ENCODE measurements at regions not wholly inside any gene's neighbourhood (a gene's known extent, or its start where the extent isn't known, plus 50 kb on each side); places are given as distances from the start of the nearest gene placed in this dataset.

DNA sequence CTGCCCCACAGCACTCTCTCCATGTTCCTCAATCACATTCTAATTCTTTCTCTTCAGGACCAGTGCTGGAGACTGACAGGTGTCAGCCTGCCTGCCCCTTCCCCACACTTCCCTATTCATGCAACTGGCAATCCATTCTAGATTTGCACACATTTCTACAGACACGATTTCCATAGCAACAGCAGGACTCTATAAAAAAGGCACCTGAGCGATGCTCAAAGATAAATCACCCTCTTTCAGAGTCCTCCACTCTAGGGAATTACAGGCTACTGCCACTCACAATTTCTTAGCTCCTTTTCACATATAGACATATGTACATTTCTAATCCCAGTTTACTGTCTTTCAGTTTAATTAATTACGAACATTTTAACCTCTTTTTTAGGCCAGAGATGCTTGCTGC, 118.1 kb upstream of the ANKRD1 start:
- H3K27ac ChIP-seq, result no peak overlapping the region
- H3K36me3 ChIP-seq, result no peaks in the 10 kb centered on the region
- H3K4me1 ChIP-seq, result peaks cover 0 to 12% (median 3%) of the 10 kb centered on the region in 3 donors
- H3K4me3 ChIP-seq, result no peak overlapping the region
- H3K9me3 ChIP-seq, result no peaks in the 10 kb centered on the region
- TF ChIP-seq, protein P1, sequence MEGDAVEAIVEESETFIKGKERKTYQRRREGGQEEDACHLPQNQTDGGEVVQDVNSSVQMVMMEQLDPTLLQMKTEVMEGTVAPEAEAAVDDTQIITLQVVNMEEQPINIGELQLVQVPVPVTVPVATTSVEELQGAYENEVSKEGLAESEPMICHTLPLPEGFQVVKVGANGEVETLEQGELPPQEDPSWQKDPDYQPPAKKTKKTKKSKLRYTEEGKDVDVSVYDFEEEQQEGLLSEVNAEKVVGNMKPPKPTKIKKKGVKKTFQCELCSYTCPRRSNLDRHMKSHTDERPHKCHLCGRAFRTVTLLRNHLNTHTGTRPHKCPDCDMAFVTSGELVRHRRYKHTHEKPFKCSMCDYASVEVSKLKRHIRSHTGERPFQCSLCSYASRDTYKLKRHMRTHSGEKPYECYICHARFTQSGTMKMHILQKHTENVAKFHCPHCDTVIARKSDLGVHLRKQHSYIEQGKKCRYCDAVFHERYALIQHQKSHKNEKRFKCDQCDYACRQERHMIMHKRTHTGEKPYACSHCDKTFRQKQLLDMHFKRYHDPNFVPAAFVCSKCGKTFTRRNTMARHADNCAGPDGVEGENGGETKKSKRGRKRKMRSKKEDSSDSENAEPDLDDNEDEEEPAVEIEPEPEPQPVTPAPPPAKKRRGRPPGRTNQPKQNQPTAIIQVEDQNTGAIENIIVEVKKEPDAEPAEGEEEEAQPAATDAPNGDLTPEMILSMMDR (IDR thresholded peaks at IDR 0.05), result no peak
- TF ChIP-seq POLR2AphosphoS5 (IDR thresholded peaks at IDR 0.05), result no peak
- TF ChIP-seq EP300 (IDR thresholded peaks at IDR 0.05), result no peak
- no peak for TF ChIP-seq POLR2A (IDR thresholded peaks at IDR 0.05)
- no peak for ATAC-seq
- H3K27me3 ChIP-seq, result no peaks in the 10 kb centered on the region
- WGBS, 2 donors (ENCODE audit: low coverage in 1 of 2), result 64 to 68% methylated on average over 2 to 3 of the region's 3 CpGs

GRCh38 chr10:91040343-91040742, 119.5 kb upstream of the ANKRD1 start:
- no peaks in the 10 kb centered on the region for H3K9me3 ChIP-seq
- 84 to 100% methylated on average over 2 of the region's 2 CpGs for WGBS, 2 donors (ENCODE audit: low coverage in 1 of 2)
- H3K27ac ChIP-seq, result no peak overlapping the region
- no peak overlapping the region for H3K4me3 ChIP-seq
- H3K27me3 ChIP-seq, result no peaks in the 10 kb centered on the region
- no peak for ATAC-seq
- no peaks in the 10 kb centered on the region for H3K36me3 ChIP-seq
- TF ChIP-seq EP300 (IDR thresholded peaks at IDR 0.05) (no peak), POLR2A (IDR thresholded peaks at IDR 0.05) (no peak), POLR2AphosphoS5 (IDR thresholded peaks at IDR 0.05) (no peak)
- TF ChIP-seq, protein P1 (IDR thresholded peaks at IDR 0.05), result no peak
- peaks cover 0 to 2% (median 0%) of the 10 kb centered on the region in 3 donors for H3K4me1 ChIP-seq

DNA sequence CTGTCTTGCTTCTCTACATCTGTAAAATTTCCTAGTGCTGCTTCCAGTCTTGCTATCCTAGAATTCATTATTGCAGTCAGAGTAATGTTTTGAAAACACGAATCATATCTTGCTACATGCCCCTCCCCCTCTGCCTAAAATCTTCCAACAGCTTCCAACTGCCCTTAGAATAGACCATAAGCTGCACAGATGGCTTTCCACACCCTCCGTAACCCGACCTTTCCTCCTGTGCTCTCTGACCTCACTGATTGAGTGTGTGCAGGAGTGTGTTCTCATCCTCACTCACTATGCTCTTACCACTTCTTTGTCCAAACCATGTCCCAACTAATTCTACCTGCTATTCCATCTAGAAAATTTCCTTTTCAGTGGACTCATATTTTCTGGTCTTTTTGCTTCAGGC, 121.2 kb upstream of the ANKRD1 start:
- ATAC-seq, result no peak
- H3K4me3 ChIP-seq, result no peak overlapping the region
- 53 to 67% methylated on average over 3 of the region's 3 CpGs for WGBS, 2 donors (ENCODE audit: low coverage in 1 of 2)
- H3K9me3 ChIP-seq, result no peaks in the 10 kb centered on the region
- peaks cover 0 to 8% (median 0%) of the 10 kb centered on the region in 3 donors for H3K4me1 ChIP-seq
- no peaks in the 10 kb centered on the region for H3K36me3 ChIP-seq
- TF ChIP-seq POLR2AphosphoS5 (IDR thresholded peaks at IDR 0.05) (no peak), POLR2A (IDR thresholded peaks at IDR 0.05) (no peak), EP300 (IDR thresholded peaks at IDR 0.05) (no peak)
- TF ChIP-seq, protein P1 (IDR thresholded peaks at IDR 0.05), result no peak
- H3K27me3 ChIP-seq, result no peaks in the 10 kb centered on the region
- no peak overlapping the region for H3K27ac ChIP-seq

- Histone ChIP-seq H3K9me3 (no peaks in the 10 kb centered on the region), H3K27ac (no peak overlapping the region), H3K27me3 (no peaks in the 10 kb centered on the region), H3K36me3 (no peaks in the 10 kb centered on the region), H3K4me3 (no peak overlapping the region), H3K4me1 (peaks cover 0 to 14% (median 0%) of the 10 kb centered on the region in 3 donors)
- peak; percentile 54 for ATAC-seq
- TF ChIP-seq EP300 (IDR thresholded peaks at IDR 0.05) (no peak), POLR2AphosphoS5 (IDR thresholded peaks at IDR 0.05) (no peak), POLR2A (IDR thresholded peaks at IDR 0.05) (no peak)
- TF ChIP-seq, protein P1 (IDR thresholded peaks at IDR 0.05), result peak; percentile 39 to 59 (median 50)
- whole genome bisulfite sequencing, 2 donors (ENCODE audit: low coverage in 1 of 2), result 37 to 53% methylated on average over 5 to 6 of the region's 8 CpGs
Observed at GRCh38 chr10:91043173-91043910, 122.5 kb upstream of the ANKRD1 start.

GRCh38 chr10:91046869-91047268, 126.0 kb upstream of the ANKRD1 start:
- H3K27ac ChIP-seq, result peak overlapping the region in 1 of 4 donors; percentile 22
- 0 to 25% methylated on average over 2 of the region's 3 CpGs for WGBS, 2 donors (ENCODE audit: low coverage in 1 of 2)

More at GRCh38 chr10:91046869-91047268, 126.0 kb upstream of the ANKRD1 start:
- ATAC-seq, result no peak
- Histone ChIP-seq H3K9me3 (no peaks in the 10 kb centered on the region), H3K4me3 (no peak overlapping the region), H3K27me3 (no peaks in the 10 kb centered on the region), H3K4me1 (peaks cover 0 to 36% (median 0%) of the 10 kb centered on the region in 3 donors), H3K36me3 (no peaks in the 10 kb centered on the region)
- TF ChIP-seq POLR2A (IDR thresholded peaks at IDR 0.05) (no peak), POLR2AphosphoS5 (IDR thresholded peaks at IDR 0.05) (peak; percentile 20)
